Gastrocnemius medialis (tissue), 4 donors: ENCODE measurements at regions not wholly inside any gene's neighbourhood (a gene's known extent, or its start where the extent isn't known, plus 50 kb on each side); places are given as distances from the start of the nearest gene placed in this dataset.

Experiments used
- CTCF ChIP-seq, 5 experiments: fragments of 450-650 bp in 3 of 5; fragments of 200-600 bp in 2 of 5; sonication (generic) in 2 of 5; IDR thresholded peaks in 4 of 5; conservative IDR thresholded peaks in 1 of 5; 1 replicate in 4 of 5; 2 replicates in 1 of 5; pipeline ENCODE4 v1.5.1; 2016 to 2019; ENCODE audit warnings: antibody characterized with exemption in 5 of 5, mild to moderate bottlenecking in 3 of 5, moderate library complexity in 3 of 5
- POLR2A ChIP-seq, 2 donors: fragments of 450-650 bp; IDR thresholded peaks; one replicate each; pipeline ENCODE4 v1.6.1; 2017; ENCODE audit warnings: antibody characterized with exemption in 2 of 2, mild to moderate bottlenecking in 2 of 2, moderate library complexity in 2 of 2

- no peak for TF ChIP-seq CTCF (IDR thresholded peaks at IDR 0.05 in 4 of 5, conservative IDR thresholded peaks at IDR 0.05 in 1 of 5)
- no peak for TF ChIP-seq POLR2A (IDR thresholded peaks at IDR 0.05)
These were observed 315.2 kb upstream of the ACO1 start for GRCh38 chr9:32069169-32069813.
